ENCODE measurements at regions not wholly inside any gene's neighbourhood (a gene's known extent, or its start where the extent isn't known, plus 50 kb on each side); places are given as distances from the start of the nearest gene placed in this dataset.

DNA sequence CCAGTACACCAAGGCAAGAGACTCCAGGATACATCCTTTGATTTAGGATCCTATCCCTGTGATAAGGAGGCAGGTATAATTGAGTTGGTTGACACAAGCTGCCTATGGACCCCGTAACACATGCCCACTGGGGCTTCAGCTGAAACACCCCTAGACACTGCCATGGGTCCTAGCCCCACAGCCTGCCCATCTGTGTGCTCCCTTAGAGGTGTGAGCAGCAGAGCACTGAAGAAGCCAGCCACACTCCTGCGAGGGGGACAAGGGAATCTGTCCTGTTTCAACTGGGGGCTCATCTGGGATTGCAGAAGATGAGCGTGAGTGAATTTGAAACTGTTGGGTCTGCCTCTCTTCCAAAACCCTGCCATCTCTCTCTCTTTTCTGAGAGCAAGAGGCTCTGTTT lies 385.9 kb upstream of the SLITRK6 start:
- ATAC-seq (no peak), FAIRE-seq (no peak), DNase-seq (ENCODE audit: extremely low read depth in 1 of 4, low spot score in 3 of 4) (no peak)
- Histone ChIP-seq H3K4me3 (no peak overlapping the region), H3K4me2 (ENCODE audit: insufficient read depth, low read length) (no peak overlapping the region), H3K9ac (ENCODE audit: insufficient read depth in 1 of 2, low read depth in 2 of 2, low read length in 2 of 2) (no peak overlapping the region), H4K20me1 (replicated peaks; ENCODE audit: control insufficient read depth, insufficient read depth, low read length) (no peaks in the 10 kb centered on the region), H3K27ac (ENCODE audit: extremely low read depth, low read depth, low read length) (no peak overlapping the region), H3K27me3 (ENCODE audit: control insufficient read depth in 2 of 2, insufficient read depth in 2 of 2, low read length in 2 of 2) (no peaks in the 10 kb centered on the region), H3K9me1 (ENCODE audit: control insufficient read depth, insufficient read depth, low read length) (no peaks in the 10 kb centered on the region), H3K4me1 (replicated peaks in 1 of 2; ENCODE audit: control insufficient read depth in 2 of 2, insufficient read depth in 2 of 2, low read length in 2 of 2) (no peaks in the 10 kb centered on the region), H3K79me2 (ENCODE audit: control insufficient read depth, insufficient read depth, low read length) (no peaks in the 10 kb centered on the region), H3K36me3 (ENCODE audit: control insufficient read depth, insufficient read depth, low read length) (no peaks in the 10 kb centered on the region), H3K9me3 (replicated peaks; ENCODE audit: control insufficient read depth, insufficient read depth, low read depth, low read length) (no peaks in the 10 kb centered on the region), H2AFZ (ENCODE audit: low read depth, low read length) (no peak overlapping the region)
- BruUV-seq (replicated peaks): no TSS peak
- WGBS (ENCODE audit: insufficient coverage, low coverage, missing lambda C conversion rate): 0% methylated on average over 3 of the region's 3 CpGs
- POLR2A ChIA-PET: no interaction called here
- intact Hi-C loops (cut with micrococcal nuclease): no loop called here
- CTCF ChIA-PET (ENCODE audit: low intra/inter-chr PET ratio): no interaction called here
- in situ Hi-C loops (cut with MboI): no loop called here
- TF ChIP-seq, protein P1, sequence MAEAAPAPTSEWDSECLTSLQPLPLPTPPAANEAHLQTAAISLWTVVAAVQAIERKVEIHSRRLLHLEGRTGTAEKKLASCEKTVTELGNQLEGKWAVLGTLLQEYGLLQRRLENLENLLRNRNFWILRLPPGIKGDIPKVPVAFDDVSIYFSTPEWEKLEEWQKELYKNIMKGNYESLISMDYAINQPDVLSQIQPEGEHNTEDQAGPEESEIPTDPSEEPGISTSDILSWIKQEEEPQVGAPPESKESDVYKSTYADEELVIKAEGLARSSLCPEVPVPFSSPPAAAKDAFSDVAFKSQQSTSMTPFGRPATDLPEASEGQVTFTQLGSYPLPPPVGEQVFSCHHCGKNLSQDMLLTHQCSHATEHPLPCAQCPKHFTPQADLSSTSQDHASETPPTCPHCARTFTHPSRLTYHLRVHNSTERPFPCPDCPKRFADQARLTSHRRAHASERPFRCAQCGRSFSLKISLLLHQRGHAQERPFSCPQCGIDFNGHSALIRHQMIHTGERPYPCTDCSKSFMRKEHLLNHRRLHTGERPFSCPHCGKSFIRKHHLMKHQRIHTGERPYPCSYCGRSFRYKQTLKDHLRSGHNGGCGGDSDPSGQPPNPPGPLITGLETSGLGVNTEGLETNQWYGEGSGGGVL (CRISPR knock-in tag; IDR thresholded peaks at IDR 0.05): no peak
- TF ChIP-seq DACH1 (IDR thresholded peaks at IDR 0.05; ENCODE audit: partially characterized antibody) (no peak), TARDBP (IDR thresholded peaks at IDR 0.05) (no peak), HSF4 (CRISPR knock-in tag; IDR thresholded peaks at IDR 0.05; ENCODE audit: borderline replicate concordance) (no peak), ZNF408 (CRISPR knock-in tag; IDR thresholded peaks at IDR 0.05; ENCODE audit: low read depth) (no peak), ZC3H8 (IDR thresholded peaks at IDR 0.05) (no peak), IRF2 (CRISPR knock-in tag; IDR thresholded peaks at IDR 0.05) (no peak), HMGN3 (IDR thresholded peaks at IDR 0.05; ENCODE audit: borderline replicate concordance, extremely low read depth, insufficient read length, low read depth, low read length) (no peak), KDM2B (CRISPR knock-in tag; IDR thresholded peaks at IDR 0.05) (no peak), OTX1 (CRISPR knock-in tag; IDR thresholded peaks at IDR 0.05) (no peak), ARNT (IDR thresholded peaks at IDR 0.05) (no peak), NFIX (CRISPR knock-in tag; IDR thresholded peaks at IDR 0.05; ENCODE audit: low read depth) (no peak)
- TF ChIP-seq, protein P2, sequence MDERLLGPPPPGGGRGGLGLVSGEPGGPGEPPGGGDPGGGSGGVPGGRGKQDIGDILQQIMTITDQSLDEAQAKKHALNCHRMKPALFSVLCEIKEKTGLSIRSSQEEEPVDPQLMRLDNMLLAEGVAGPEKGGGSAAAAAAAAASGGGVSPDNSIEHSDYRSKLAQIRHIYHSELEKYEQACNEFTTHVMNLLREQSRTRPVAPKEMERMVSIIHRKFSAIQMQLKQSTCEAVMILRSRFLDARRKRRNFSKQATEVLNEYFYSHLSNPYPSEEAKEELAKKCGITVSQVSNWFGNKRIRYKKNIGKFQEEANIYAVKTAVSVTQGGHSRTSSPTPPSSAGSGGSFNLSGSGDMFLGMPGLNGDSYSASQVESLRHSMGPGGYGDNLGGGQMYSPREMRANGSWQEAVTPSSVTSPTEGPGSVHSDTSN (CRISPR knock-in tag; IDR thresholded peaks at IDR 0.05; ENCODE audit: low read depth): no peak
- TF ChIP-seq, protein P2 (tag; conservative IDR thresholded peaks at IDR 0.05; ENCODE audit: low read depth): no peak
- TF ChIP-seq, protein P3, sequence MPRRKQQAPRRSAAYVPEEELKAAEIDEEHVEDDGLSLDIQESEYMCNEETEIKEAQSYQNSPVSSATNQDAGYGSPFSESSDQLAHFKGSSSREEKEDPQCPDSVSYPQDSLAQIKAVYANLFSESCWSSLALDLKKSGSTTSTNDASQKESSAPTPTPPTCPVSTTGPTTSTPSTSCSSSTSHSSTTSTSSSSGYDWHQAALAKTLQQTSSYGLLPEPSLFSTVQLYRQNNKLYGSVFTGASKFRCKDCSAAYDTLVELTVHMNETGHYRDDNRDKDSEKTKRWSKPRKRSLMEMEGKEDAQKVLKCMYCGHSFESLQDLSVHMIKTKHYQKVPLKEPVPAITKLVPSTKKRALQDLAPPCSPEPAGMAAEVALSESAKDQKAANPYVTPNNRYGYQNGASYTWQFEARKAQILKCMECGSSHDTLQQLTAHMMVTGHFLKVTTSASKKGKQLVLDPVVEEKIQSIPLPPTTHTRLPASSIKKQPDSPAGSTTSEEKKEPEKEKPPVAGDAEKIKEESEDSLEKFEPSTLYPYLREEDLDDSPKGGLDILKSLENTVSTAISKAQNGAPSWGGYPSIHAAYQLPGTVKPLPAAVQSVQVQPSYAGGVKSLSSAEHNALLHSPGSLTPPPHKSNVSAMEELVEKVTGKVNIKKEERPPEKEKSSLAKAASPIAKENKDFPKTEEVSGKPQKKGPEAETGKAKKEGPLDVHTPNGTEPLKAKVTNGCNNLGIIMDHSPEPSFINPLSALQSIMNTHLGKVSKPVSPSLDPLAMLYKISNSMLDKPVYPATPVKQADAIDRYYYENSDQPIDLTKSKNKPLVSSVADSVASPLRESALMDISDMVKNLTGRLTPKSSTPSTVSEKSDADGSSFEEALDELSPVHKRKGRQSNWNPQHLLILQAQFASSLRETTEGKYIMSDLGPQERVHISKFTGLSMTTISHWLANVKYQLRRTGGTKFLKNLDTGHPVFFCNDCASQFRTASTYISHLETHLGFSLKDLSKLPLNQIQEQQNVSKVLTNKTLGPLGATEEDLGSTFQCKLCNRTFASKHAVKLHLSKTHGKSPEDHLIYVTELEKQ (CRISPR knock-in tag; IDR thresholded peaks at IDR 0.05): no peak
- TF ChIP-seq, protein P4, sequence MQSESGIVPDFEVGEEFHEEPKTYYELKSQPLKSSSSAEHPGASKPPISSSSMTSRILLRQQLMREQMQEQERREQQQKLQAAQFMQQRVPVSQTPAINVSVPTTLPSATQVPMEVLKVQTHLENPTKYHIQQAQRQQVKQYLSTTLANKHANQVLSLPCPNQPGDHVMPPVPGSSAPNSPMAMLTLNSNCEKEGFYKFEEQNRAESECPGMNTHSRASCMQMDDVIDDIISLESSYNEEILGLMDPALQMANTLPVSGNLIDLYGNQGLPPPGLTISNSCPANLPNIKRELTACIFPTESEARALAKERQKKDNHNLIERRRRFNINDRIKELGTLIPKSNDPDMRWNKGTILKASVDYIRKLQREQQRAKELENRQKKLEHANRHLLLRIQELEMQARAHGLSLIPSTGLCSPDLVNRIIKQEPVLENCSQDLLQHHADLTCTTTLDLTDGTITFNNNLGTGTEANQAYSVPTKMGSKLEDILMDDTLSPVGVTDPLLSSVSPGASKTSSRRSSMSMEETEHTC (IDR thresholded peaks at IDR 0.05): no peak

Measured in K562 (cell line).